ENCODE measurements at regions not wholly inside any gene's neighbourhood (a gene's known extent, or its start where the extent isn't known, plus 50 kb on each side); places are given as distances from the start of the nearest gene placed in this dataset.
A peak's percentile ranks its signal among the peaks of the same experiment; 100 is the strongest.

- DNase-seq, result no peak
Observed at GRCh38 chr6:29999416-29999815, 57.1 kb downstream of the HLA-A start.

GRCh38 chr6:30000156-30000791 lies 57.9 kb downstream of the HLA-A start:
- DNase-seq, result no peak

GRCh38 chr6:30002871-30003270 lies 58.2 kb upstream of the POLR1H start:
- DNase-seq, result no peak

GRCh38 chr6:30005482-30005881 lies 55.6 kb upstream of the POLR1H start:
- DNase-seq, result no peak

- no peak for DNase-seq
Observed at GRCh38 chr6:30006170-30007131, 54.6 kb upstream of the POLR1H start.

- DNase-seq, result peak; percentile 48
Observed at GRCh38 chr6:30007132-30007764, 53.8 kb upstream of the POLR1H start.

GRCh38 chr6:30009113-30009512 lies 52.0 kb upstream of the POLR1H start:
- DNase-seq, result no peak
